GM23338 (cell line): ENCODE measurements at regions not wholly inside any gene's neighbourhood (a gene's known extent, or its start where the extent isn't known, plus 50 kb on each side); places are given as distances from the start of the nearest gene placed in this dataset.

Experiments
- ATAC-seq: fragments of 200-7000 bp; cut with Tn5 transposase; 3 replicates; pipeline ENCODE4 v1.9.1; 2020
- DNase-seq: peaks from one replicate; pipeline ENCODE4 v3.0.0-alpha.2; 2015; ENCODE audit warnings: low spot score
- H2AFZ ChIP-seq: fragments of 200-600 bp; sonication (generic); 2 replicates; pipeline ENCODE4 v1.8.0; 2016; ENCODE audit warnings: antibody characterized with exemption, mild to moderate bottlenecking, moderate library complexity
- H3F3A ChIP-seq: fragments of 200-600 bp; sonication (generic); replicated peaks from 2 replicates; pipeline ENCODE4 v1.8.0; 2017; ENCODE audit warnings: antibody characterized with exemption, mixed run types, low read depth
- H3K27ac ChIP-seq: fragments of 200-600 bp; sonication (generic); 2 replicates; pipeline ENCODE4 v1.6.1; 2016; ENCODE audit warnings: low read depth
- H3K27me3 ChIP-seq: fragments of 200-600 bp; sonication (generic); 2 replicates; pipeline ENCODE4 v1.8.0; 2016; ENCODE audit warnings: mild to moderate bottlenecking, mixed run types, moderate library complexity; ENCODE audit not compliant: insufficient read depth
- H3K36me3 ChIP-seq: fragments of 200-600 bp; sonication (generic); 2 replicates; pipeline ENCODE4 v1.8.0; 2016; ENCODE audit warnings: mild to moderate bottlenecking; ENCODE audit not compliant: insufficient read depth
- H3K4me1 ChIP-seq: fragments of 200-600 bp; sonication (generic); 2 replicates; pipeline ENCODE4 v1.8.0; 2016; ENCODE audit warnings: mild to moderate bottlenecking, moderate library complexity; ENCODE audit not compliant: insufficient read depth
- H3K4me2 ChIP-seq: fragments of 200-600 bp; sonication (generic); 2 replicates; pipeline ENCODE4 v1.7.1; 2017; ENCODE audit warnings: mixed run types
- H3K4me3 ChIP-seq: fragments of 200-600 bp; sonication (generic); 2 replicates; pipeline ENCODE4 v1.6.1; 2016; ENCODE audit warnings: mixed run types
- H3K79me2 ChIP-seq: fragments of 200-600 bp; sonication (generic); replicated peaks from 2 replicates; pipeline ENCODE4 v1.8.0; 2017; ENCODE audit warnings: mild to moderate bottlenecking; ENCODE audit not compliant: insufficient read depth
- H3K9me2 ChIP-seq: fragments of 200-600 bp; sonication (generic); 2 replicates; pipeline ENCODE4 v1.8.0; 2017; ENCODE audit not compliant: insufficient read depth
- H4K20me1 ChIP-seq: fragments of 200-600 bp; sonication (generic); replicated peaks from 2 replicates; pipeline ENCODE4 v1.8.0; 2017; ENCODE audit warnings: mild to moderate bottlenecking; ENCODE audit not compliant: insufficient read depth
- H3K27ac Mint-ChIP-seq: 2 replicates; pipeline ENCODE4 v1.8.0; 2020; ENCODE audit warnings: inconsistent platforms, mild to moderate bottlenecking, moderate library complexity, mixed read lengths
- H3K27me3 Mint-ChIP-seq: 3 replicates; pipeline ENCODE4 v1.8.0; 2022; ENCODE audit warnings: low read depth, mild to moderate bottlenecking, moderate library complexity, mixed read lengths, inconsistent platforms; ENCODE audit not compliant: insufficient read depth, poor library complexity
- H3K36me3 Mint-ChIP-seq: 3 replicates; pipeline ENCODE4 v1.8.0; 2021; ENCODE audit warnings: low read depth, mild to moderate bottlenecking, inconsistent platforms, moderate library complexity, mixed read lengths
- H3K4me1 Mint-ChIP-seq: 3 replicates; pipeline ENCODE4 v1.8.0; 2020; ENCODE audit warnings: mild to moderate bottlenecking, inconsistent platforms, mixed read lengths
- H3K4me3 Mint-ChIP-seq: 3 replicates; pipeline ENCODE4 v1.8.0; 2021; ENCODE audit warnings: moderate library complexity, mild to moderate bottlenecking, inconsistent platforms, mixed read lengths
- H3K9me3 Mint-ChIP-seq: 3 replicates; pipeline ENCODE4 v1.8.0; 2020; ENCODE audit warnings: moderate library complexity, mild to moderate bottlenecking, inconsistent platforms, mixed read lengths
- CREB1 ChIP-seq: fragments of 250-450 bp; sonication (Bioruptor Pico); IDR thresholded peaks from 2 replicates; pipeline ENCODE4 v1.5.0; 2020; ENCODE audit warnings: low read depth, mild to moderate bottlenecking, moderate library complexity
- CTCF ChIP-seq, 2 experiments: fragments of 200-600 bp in 1 of 2; sonication (generic) in 1 of 2; conservative IDR thresholded peaks; 2 replicates each; pipeline versions ENCODE4 v1.5.1 to v1.6.1; 2016 to 2017; ENCODE audit warnings: antibody characterized with exemption in 2 of 2, low read depth in 2 of 2, mild to moderate bottlenecking in 2 of 2, moderate library complexity in 1 of 2
- ETS1 ChIP-seq: IDR thresholded peaks from 2 replicates; pipeline ENCODE4 v1.6.1; 2016; ENCODE audit warnings: antibody characterized with exemption
- EZH2 ChIP-seq: fragments of 200-600 bp; sonication (generic); IDR thresholded peaks from one replicate; pipeline ENCODE4 v1.8.0; 2017; ENCODE audit warnings: antibody characterized with exemption, mild to moderate bottlenecking, low read depth; ENCODE audit not compliant: unreplicated experiment
- EZH2phosphoT487 ChIP-seq: fragments of 200-600 bp; sonication (generic); IDR thresholded peaks from one replicate; pipeline ENCODE4 v1.8.1; 2018; ENCODE audit warnings: antibody characterized with exemption; ENCODE audit not compliant: unreplicated experiment
- NANOG ChIP-seq: IDR thresholded peaks from 2 replicates; pipeline ENCODE4 v1.6.1; 2016; ENCODE audit warnings: antibody characterized with exemption, borderline replicate concordance
- POLR2AphosphoS5 ChIP-seq: IDR thresholded peaks from 2 replicates; pipeline ENCODE4 v1.6.1; 2016; ENCODE audit warnings: antibody characterized with exemption, low read depth
- REST ChIP-seq: IDR thresholded peaks from one replicate; pipeline ENCODE4 v1.6.1; 2018; ENCODE audit warnings: antibody characterized with exemption; ENCODE audit not compliant: unreplicated experiment
- STAT1 ChIP-seq: IDR thresholded peaks from one replicate; pipeline ENCODE4 v1.6.1; 2016; ENCODE audit warnings: antibody characterized with exemption; ENCODE audit not compliant: unreplicated experiment
- ZNF114 ChIP-seq: fragments of 250-450 bp; sonication (Bioruptor Pico); IDR thresholded peaks from 2 replicates; pipeline ENCODE4 v1.5.0; 2020; ENCODE audit warnings: mild to moderate bottlenecking, moderate library complexity
- ZNF331 ChIP-seq: fragments of 250-450 bp; sonication (Bioruptor Pico); IDR thresholded peaks from 2 replicates; pipeline ENCODE4 v1.5.0; 2020; ENCODE audit warnings: low read depth, mild to moderate bottlenecking, moderate library complexity
- ZNF462 ChIP-seq: fragments of 250-450 bp; sonication (Bioruptor Pico); IDR thresholded peaks from 2 replicates; pipeline ENCODE4 v1.5.0; 2020; ENCODE audit warnings: mild to moderate bottlenecking, moderate library complexity

GRCh38 chr21:37986751-37987399 is 70.6 kb upstream of the KCNJ6 start:
- H3K9me3 Mint-ChIP-seq = no peaks in the 10 kb centered on the region
- peaks cover 6% of the 10 kb centered on the region for H3K9me2 ChIP-seq
- H3K36me3 ChIP-seq = no peaks in the 10 kb centered on the region
- H3K4me3 Mint-ChIP-seq = no peak overlapping the region
- DNase-seq (no peak), ATAC-seq (no peak)
- H3K4me1 Mint-ChIP-seq = peaks cover 6% of the 10 kb centered on the region
- H3F3A ChIP-seq = no peaks in the 10 kb centered on the region
- H3K4me2 ChIP-seq = no peak overlapping the region
- no peak for TF ChIP-seq ETS1
- no peak for TF ChIP-seq NANOG
- TF ChIP-seq REST = no peak
- no peak for TF ChIP-seq CTCF (conservative IDR thresholded peaks at IDR 0.05; ENCODE audit: low read depth in 2 of 2)
- TF ChIP-seq ZNF114 (CRISPR knock-in tag) = no peak
- no peak for TF ChIP-seq STAT1
- no peak for TF ChIP-seq ZNF331 (CRISPR knock-in tag)
- no peak for TF ChIP-seq EZH2phosphoT487
- no peak for TF ChIP-seq POLR2AphosphoS5
- TF ChIP-seq EZH2 = no peak
- no peak for TF ChIP-seq ZNF462
- no peak for TF ChIP-seq CREB1
- no peak overlapping the region for H3K27ac ChIP-seq
- H3K27ac Mint-ChIP-seq = no peak overlapping the region
- no peaks in the 10 kb centered on the region for H4K20me1 ChIP-seq
- no peaks in the 10 kb centered on the region for H3K79me2 ChIP-seq
- 0 out of 2 replicates have a peak, but pooled peaks cover 5% of the 10 kb centered on the region for H3K4me1 ChIP-seq
- no peak overlapping the region for H2AFZ ChIP-seq
- no peaks in the 10 kb centered on the region for H3K27me3 ChIP-seq
- H3K36me3 Mint-ChIP-seq = no peaks in the 10 kb centered on the region
- H3K4me3 ChIP-seq = no peak overlapping the region
- H3K27me3 Mint-ChIP-seq = peaks cover 2% of the 10 kb centered on the region
